ENCODE measurements at regions not wholly inside any gene's neighbourhood (a gene's known extent, or its start where the extent isn't known, plus 50 kb on each side); places are given as distances from the start of the nearest gene placed in this dataset.

DNA sequence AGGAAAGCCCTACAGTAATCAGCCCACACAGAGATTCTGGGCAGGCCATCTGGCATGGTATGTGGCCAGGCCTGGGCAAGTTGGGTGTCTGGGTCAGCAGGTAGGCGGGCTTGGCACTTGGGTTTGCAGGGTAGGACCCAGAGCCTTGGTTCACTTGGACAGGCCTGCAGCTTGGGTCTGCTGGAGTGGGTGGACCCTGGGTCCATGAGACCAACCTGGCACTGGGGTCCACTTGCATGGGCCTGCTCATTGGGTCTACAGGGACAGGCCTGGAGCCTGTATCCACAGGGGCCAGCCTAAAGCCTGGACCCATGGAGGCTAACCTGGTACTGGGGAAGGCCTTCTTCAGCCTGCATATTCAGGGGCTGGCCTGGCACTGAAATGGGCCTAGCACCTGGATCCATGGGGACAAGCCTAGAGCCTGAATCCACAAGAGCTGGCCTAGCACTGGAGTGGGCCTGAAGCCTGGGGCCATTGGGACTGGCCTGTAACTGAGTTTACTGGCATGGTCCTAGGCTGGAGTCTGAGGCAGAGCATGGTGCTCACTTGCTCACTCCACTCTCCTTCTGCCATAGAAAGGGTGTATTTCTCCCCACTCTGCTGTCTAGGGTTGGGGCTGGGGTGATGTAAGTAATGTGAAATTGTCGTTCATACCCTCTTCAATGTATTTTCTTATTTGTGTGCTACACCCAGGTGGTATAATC, 315.0 kb downstream of the AHR start:
- Histone ChIP-seq H3K9me3 (ENCODE audit: insufficient read depth, low read length) (no peaks in the 10 kb centered on the region), H3K9ac (ENCODE audit: low read length) (no peak overlapping the region), H3K4me1 (ENCODE audit: low read length) (no peaks in the 10 kb centered on the region), H3K36me3 (replicated peaks; ENCODE audit: low read depth, low read length) (no peaks in the 10 kb centered on the region), H3K27me3 (ENCODE audit: low read depth, low read length) (no peaks in the 10 kb centered on the region), H3K4me3 (ENCODE audit: low read length) (no peak overlapping the region), H4K20me1 (ENCODE audit: insufficient read depth, low read length) (no peaks in the 10 kb centered on the region), H3K4me2 (ENCODE audit: low read length) (no peak overlapping the region), H3K27ac (ENCODE audit: low read length) (no peak overlapping the region), H2AFZ (ENCODE audit: low read depth, low read length) (no peak overlapping the region), H3K79me2 (ENCODE audit: low read length) (no peaks in the 10 kb centered on the region)
- TF ChIP-seq, protein P1, sequence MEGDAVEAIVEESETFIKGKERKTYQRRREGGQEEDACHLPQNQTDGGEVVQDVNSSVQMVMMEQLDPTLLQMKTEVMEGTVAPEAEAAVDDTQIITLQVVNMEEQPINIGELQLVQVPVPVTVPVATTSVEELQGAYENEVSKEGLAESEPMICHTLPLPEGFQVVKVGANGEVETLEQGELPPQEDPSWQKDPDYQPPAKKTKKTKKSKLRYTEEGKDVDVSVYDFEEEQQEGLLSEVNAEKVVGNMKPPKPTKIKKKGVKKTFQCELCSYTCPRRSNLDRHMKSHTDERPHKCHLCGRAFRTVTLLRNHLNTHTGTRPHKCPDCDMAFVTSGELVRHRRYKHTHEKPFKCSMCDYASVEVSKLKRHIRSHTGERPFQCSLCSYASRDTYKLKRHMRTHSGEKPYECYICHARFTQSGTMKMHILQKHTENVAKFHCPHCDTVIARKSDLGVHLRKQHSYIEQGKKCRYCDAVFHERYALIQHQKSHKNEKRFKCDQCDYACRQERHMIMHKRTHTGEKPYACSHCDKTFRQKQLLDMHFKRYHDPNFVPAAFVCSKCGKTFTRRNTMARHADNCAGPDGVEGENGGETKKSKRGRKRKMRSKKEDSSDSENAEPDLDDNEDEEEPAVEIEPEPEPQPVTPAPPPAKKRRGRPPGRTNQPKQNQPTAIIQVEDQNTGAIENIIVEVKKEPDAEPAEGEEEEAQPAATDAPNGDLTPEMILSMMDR (IDR thresholded peaks at IDR 0.05; ENCODE audit: low read depth, low read length): no peak
- TF ChIP-seq EZH2phosphoT487 (IDR thresholded peaks at IDR 0.05; ENCODE audit: low read depth): no peak

DNA sequence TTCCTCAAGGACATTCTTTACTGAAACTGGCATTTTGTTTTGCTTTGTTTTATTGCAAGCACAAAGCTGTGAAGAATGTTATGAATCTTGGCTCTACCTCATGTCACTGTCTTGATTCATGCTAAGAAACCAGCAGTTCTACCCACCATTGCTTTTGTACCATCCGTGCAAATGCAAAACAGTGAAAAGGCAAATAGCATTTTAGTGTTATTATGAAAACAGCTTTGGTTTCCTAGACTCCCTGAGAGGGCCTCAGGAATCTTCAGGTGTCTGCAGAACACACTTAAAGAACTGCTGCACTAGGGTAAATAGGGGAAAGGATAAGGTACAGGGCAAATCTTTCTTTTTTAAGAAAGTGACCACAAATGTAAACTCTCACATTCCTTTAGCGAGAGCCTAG, 318.9 kb downstream of the AHR start:
- H3K27ac ChIP-seq (ENCODE audit: low read length): no peak overlapping the region
- no peak overlapping the region for H2AFZ ChIP-seq (ENCODE audit: low read depth, low read length)
- no peaks in the 10 kb centered on the region for H3K4me1 ChIP-seq (ENCODE audit: low read length)
- no peak for TF ChIP-seq EZH2phosphoT487 (IDR thresholded peaks at IDR 0.05; ENCODE audit: low read depth)
- TF ChIP-seq, protein P1 (IDR thresholded peaks at IDR 0.05; ENCODE audit: low read depth, low read length): no peak
- no peaks in the 10 kb centered on the region for H3K36me3 ChIP-seq (replicated peaks; ENCODE audit: low read depth, low read length)
- no peaks in the 10 kb centered on the region for H3K27me3 ChIP-seq (ENCODE audit: low read depth, low read length)
- H3K9ac ChIP-seq (ENCODE audit: low read length): no peak overlapping the region
- H3K4me3 ChIP-seq (ENCODE audit: low read length): no peak overlapping the region
- no peak overlapping the region for H3K4me2 ChIP-seq (ENCODE audit: low read length)
- H3K9me3 ChIP-seq (ENCODE audit: insufficient read depth, low read length): no peaks in the 10 kb centered on the region
- no peaks in the 10 kb centered on the region for H4K20me1 ChIP-seq (ENCODE audit: insufficient read depth, low read length)
- H3K79me2 ChIP-seq (ENCODE audit: low read length): no peaks in the 10 kb centered on the region

DNA sequence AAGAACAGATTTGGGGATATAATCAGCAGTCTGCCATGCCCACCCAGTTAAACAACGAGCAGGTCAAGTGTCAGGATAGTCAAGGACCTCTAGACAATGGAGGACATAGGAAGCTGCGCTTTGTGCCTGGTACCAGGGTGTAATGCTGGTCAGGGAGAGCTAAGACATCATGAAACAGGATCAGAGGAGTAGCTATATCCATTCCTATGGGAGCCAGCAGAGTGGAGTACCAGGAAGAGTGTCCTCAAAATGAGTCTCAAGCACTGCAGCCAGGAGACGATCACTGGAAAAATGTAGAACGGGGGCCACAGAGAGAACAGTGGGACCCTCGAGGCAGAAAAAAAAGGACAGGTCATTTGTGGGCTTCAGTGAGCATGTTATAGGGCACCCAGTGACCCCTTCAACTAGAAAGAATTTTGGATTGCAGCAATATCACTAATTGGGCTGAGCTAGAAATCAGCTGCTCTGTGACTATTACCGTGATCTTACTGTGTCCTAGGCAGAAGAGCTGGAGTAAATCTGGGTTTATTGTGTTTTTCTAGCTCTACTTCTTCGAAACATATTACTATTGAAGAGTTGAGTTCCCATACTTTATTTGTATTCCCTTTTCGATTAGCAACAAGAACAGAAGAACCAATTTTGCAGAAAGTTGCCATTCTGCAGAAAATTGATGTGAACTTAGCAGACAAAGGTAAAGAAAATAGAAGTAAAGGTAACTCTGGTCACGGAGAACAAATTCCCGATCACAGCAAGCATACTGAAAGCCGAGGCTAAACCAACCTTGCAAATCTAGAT, 319.6 kb downstream of the AHR start:
- Histone ChIP-seq H3K9ac (ENCODE audit: low read length) (no peak overlapping the region), H3K36me3 (replicated peaks; ENCODE audit: low read depth, low read length) (no peaks in the 10 kb centered on the region), H3K4me3 (ENCODE audit: low read length) (no peak overlapping the region), H4K20me1 (ENCODE audit: insufficient read depth, low read length) (no peaks in the 10 kb centered on the region), H3K79me2 (ENCODE audit: low read length) (no peaks in the 10 kb centered on the region), H3K4me2 (ENCODE audit: low read length) (no peak overlapping the region), H3K9me3 (ENCODE audit: insufficient read depth, low read length) (no peaks in the 10 kb centered on the region), H3K4me1 (ENCODE audit: low read length) (no peaks in the 10 kb centered on the region), H2AFZ (ENCODE audit: low read depth, low read length) (no peak overlapping the region), H3K27ac (ENCODE audit: low read length) (no peak overlapping the region), H3K27me3 (ENCODE audit: low read depth, low read length) (no peaks in the 10 kb centered on the region)
- TF ChIP-seq, protein P1 (IDR thresholded peaks at IDR 0.05; ENCODE audit: low read depth, low read length): no peak
- no peak for TF ChIP-seq EZH2phosphoT487 (IDR thresholded peaks at IDR 0.05; ENCODE audit: low read depth)

DNA sequence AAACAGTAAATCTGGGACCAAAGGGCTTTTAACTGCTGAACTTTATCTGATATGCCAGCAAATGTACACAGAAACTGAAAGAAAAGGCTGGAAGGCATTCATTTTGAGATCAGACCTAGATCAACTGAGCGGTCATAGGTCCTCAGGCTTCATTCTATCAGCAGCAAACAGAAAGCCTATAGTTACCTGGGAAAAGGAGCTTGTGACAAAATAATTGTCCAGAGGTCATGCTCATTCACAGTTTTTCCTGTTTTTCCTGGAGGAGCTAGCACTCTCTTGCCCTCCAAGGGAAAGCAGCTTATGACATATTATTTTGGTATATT, 320.2 kb downstream of the AHR start:
- Histone ChIP-seq H3K4me2 (ENCODE audit: low read length) (no peak overlapping the region), H2AFZ (ENCODE audit: low read depth, low read length) (no peak overlapping the region), H3K79me2 (ENCODE audit: low read length) (no peaks in the 10 kb centered on the region)

More for the DNA sequence above, 320.2 kb downstream of the AHR start:
- Histone ChIP-seq H4K20me1 (ENCODE audit: insufficient read depth, low read length) (no peaks in the 10 kb centered on the region), H3K36me3 (replicated peaks; ENCODE audit: low read depth, low read length) (no peaks in the 10 kb centered on the region), H3K4me3 (ENCODE audit: low read length) (no peak overlapping the region), H3K9me3 (ENCODE audit: insufficient read depth, low read length) (no peaks in the 10 kb centered on the region), H3K27me3 (ENCODE audit: low read depth, low read length) (no peaks in the 10 kb centered on the region), H3K9ac (ENCODE audit: low read length) (no peak overlapping the region), H3K27ac (ENCODE audit: low read length) (no peak overlapping the region), H3K4me1 (ENCODE audit: low read length) (no peaks in the 10 kb centered on the region)
- TF ChIP-seq, protein P1 (IDR thresholded peaks at IDR 0.05; ENCODE audit: low read depth, low read length): no peak
- no peak for TF ChIP-seq EZH2phosphoT487 (IDR thresholded peaks at IDR 0.05; ENCODE audit: low read depth)
